GM23248 (cell line): ENCODE measurements at regions not wholly inside any gene's neighbourhood (a gene's known extent, or its start where the extent isn't known, plus 50 kb on each side); places are given as distances from the start of the nearest gene placed in this dataset.

Experiments used
- EZH2 ChIP-seq: fragments of 200-600 bp; sonication (generic); IDR thresholded peaks from 2 replicates; pipeline ENCODE4 v1.6.1; 2018; ENCODE audit warnings: antibody characterized with exemption, mild to moderate bottlenecking; ENCODE audit not compliant: insufficient read depth, poor library complexity, severe bottlenecking
- EZH2phosphoT487 ChIP-seq: fragments of 200-600 bp; sonication (generic); IDR thresholded peaks from 2 replicates; pipeline ENCODE4 v1.6.1; 2018; ENCODE audit warnings: antibody characterized with exemption, moderate library complexity, mild to moderate bottlenecking, low read depth; ENCODE audit not compliant: insufficient read depth

GRCh38 chr5:104789366-104789765 lies 1226.8 kb upstream of the NUDT12 start:
- TF ChIP-seq EZH2phosphoT487: no peak
- TF ChIP-seq EZH2: no peak
